ENCODE measurements at regions not wholly inside any gene's neighbourhood (a gene's known extent, or its start where the extent isn't known, plus 50 kb on each side); places are given as distances from the start of the nearest gene placed in this dataset.

GRCh38 chr3:18510947-18511346, 85.8 kb upstream of the SATB1 start:
- TF ChIP-seq CTCF (IDR thresholded peaks at IDR 0.05; ENCODE audit: low read depth, low read length) = no peak
- Histone ChIP-seq H3K27ac (no peak overlapping the region), H3K36me3 (no peaks in the 10 kb centered on the region), H3K4me1 (ENCODE audit: low read depth) (no peaks in the 10 kb centered on the region), H3K9me3 (ENCODE audit: low read depth) (no peaks in the 10 kb centered on the region), H3K4me3 (no peak overlapping the region), H3K27me3 (no peaks in the 10 kb centered on the region)
- DNase-seq (ENCODE audit: low read depth in 1 of 2, low spot score in 1 of 2) = no peak

DNA sequence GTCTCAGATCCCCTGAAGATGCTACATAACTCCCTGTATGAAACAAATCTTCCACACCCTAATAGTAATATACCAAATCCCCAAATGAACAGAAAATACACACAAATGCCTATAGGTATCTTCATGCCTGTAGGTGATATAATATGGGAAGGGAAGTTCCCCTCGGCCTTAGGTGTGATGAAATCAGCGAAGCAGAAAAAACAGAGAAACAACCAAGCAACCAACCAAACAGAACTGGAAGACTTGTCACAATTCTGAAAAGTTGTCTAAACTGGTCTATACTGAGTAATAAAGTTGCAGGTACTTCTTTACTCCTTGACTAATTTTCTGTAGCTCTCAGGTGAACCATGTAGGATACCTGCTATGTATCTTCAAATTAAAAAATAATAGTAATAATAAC, 82.2 kb upstream of the SATB1 start:
- H3K27ac ChIP-seq = no peak overlapping the region
- no peak for DNase-seq (ENCODE audit: low read depth in 1 of 2, low spot score in 1 of 2)
- no peaks in the 10 kb centered on the region for H3K36me3 ChIP-seq
- no peaks in the 10 kb centered on the region for H3K27me3 ChIP-seq
- no peaks in the 10 kb centered on the region for H3K4me1 ChIP-seq (ENCODE audit: low read depth)
- H3K4me3 ChIP-seq = no peak overlapping the region
- no peaks in the 10 kb centered on the region for H3K9me3 ChIP-seq (ENCODE audit: low read depth)
- TF ChIP-seq CTCF (IDR thresholded peaks at IDR 0.05; ENCODE audit: low read depth, low read length) = no peak

- Histone ChIP-seq H3K4me1 (ENCODE audit: low read depth) (no peaks in the 10 kb centered on the region), H3K27me3 (no peaks in the 10 kb centered on the region), H3K27ac (no peak overlapping the region), H3K36me3 (no peaks in the 10 kb centered on the region), H3K4me3 (no peak overlapping the region), H3K9me3 (ENCODE audit: low read depth) (no peaks in the 10 kb centered on the region)
- DNase-seq (ENCODE audit: low read depth in 1 of 2, low spot score in 1 of 2) = no peak
- TF ChIP-seq CTCF (IDR thresholded peaks at IDR 0.05; ENCODE audit: low read depth, low read length) = no peak
Observed at GRCh38 chr3:18505056-18505455, 79.9 kb upstream of the SATB1 start.

GRCh38 chr3:18501679-18502343, 76.7 kb upstream of the SATB1 start:
- no peak overlapping the region for H3K4me3 ChIP-seq
- no peak overlapping the region for H3K27ac ChIP-seq
- no peaks in the 10 kb centered on the region for H3K36me3 ChIP-seq
- no peaks in the 10 kb centered on the region for H3K9me3 ChIP-seq (ENCODE audit: low read depth)
- H3K4me1 ChIP-seq (ENCODE audit: low read depth) = no peaks in the 10 kb centered on the region
- no peak for DNase-seq (ENCODE audit: low read depth in 1 of 2, low spot score in 1 of 2)
- no peaks in the 10 kb centered on the region for H3K27me3 ChIP-seq
- TF ChIP-seq CTCF (IDR thresholded peaks at IDR 0.05; ENCODE audit: low read depth, low read length) = no peak

- Histone ChIP-seq H3K9me3 (ENCODE audit: low read depth) (no peaks in the 10 kb centered on the region), H3K27ac (no peak overlapping the region), H3K4me3 (no peak overlapping the region), H3K36me3 (no peaks in the 10 kb centered on the region), H3K4me1 (ENCODE audit: low read depth) (no peaks in the 10 kb centered on the region), H3K27me3 (no peaks in the 10 kb centered on the region)
- DNase-seq (ENCODE audit: low read depth in 1 of 2, low spot score in 1 of 2) = no peak
- no peak for TF ChIP-seq CTCF (IDR thresholded peaks at IDR 0.05; ENCODE audit: low read depth, low read length)
Observed at GRCh38 chr3:18500322-18500721, 75.2 kb upstream of the SATB1 start.

Data from cardiac muscle cell (in vitro differentiated cells and primary cell).